ENCODE measurements at regions not wholly inside any gene's neighbourhood (a gene's known extent, or its start where the extent isn't known, plus 50 kb on each side); places are given as distances from the start of the nearest gene placed in this dataset.

DNA sequence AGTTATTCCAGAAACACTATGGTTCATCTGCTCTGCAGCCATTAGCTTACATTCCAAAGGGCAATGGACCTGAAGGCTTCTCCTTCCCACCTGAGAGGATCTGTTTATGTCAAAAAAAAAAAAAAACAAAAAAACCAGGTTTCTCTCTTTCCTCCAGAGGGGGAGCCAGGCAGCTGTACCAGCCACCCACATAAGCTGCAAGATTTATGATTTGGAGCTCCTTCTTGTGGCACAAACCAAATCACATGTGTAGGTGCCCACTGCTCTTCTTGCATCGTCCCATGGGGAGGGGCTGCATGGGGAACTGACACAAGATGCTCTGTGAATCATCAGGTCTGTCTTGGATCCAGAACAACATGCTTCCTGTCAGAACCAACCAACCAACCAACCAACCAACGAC lies 231.6 kb upstream of the IGFBP3 start:
- Histone ChIP-seq H3K4me1 (no peaks in the 10 kb centered on the region), H3K27me3 (no peaks in the 10 kb centered on the region), H3K4me3 (replicated peaks in 1 of 3) (no peak overlapping the region), H3K27ac (no peak overlapping the region), H3K36me3 (no peaks in the 10 kb centered on the region), H3K9me3 (no peaks in the 10 kb centered on the region)
- intact Hi-C loops (cut with DNase I), result no loop called here
- TF ChIP-seq, protein P1, sequence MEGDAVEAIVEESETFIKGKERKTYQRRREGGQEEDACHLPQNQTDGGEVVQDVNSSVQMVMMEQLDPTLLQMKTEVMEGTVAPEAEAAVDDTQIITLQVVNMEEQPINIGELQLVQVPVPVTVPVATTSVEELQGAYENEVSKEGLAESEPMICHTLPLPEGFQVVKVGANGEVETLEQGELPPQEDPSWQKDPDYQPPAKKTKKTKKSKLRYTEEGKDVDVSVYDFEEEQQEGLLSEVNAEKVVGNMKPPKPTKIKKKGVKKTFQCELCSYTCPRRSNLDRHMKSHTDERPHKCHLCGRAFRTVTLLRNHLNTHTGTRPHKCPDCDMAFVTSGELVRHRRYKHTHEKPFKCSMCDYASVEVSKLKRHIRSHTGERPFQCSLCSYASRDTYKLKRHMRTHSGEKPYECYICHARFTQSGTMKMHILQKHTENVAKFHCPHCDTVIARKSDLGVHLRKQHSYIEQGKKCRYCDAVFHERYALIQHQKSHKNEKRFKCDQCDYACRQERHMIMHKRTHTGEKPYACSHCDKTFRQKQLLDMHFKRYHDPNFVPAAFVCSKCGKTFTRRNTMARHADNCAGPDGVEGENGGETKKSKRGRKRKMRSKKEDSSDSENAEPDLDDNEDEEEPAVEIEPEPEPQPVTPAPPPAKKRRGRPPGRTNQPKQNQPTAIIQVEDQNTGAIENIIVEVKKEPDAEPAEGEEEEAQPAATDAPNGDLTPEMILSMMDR (IDR thresholded peaks at IDR 0.05), result no peak
- no peak for TF ChIP-seq POLR2A (IDR thresholded peaks at IDR 0.05)
- no peak for DNase-seq
- WGBS, 2 donors, result 77 to 90% methylated on average over 2 of the region's 2 CpGs

DNA sequence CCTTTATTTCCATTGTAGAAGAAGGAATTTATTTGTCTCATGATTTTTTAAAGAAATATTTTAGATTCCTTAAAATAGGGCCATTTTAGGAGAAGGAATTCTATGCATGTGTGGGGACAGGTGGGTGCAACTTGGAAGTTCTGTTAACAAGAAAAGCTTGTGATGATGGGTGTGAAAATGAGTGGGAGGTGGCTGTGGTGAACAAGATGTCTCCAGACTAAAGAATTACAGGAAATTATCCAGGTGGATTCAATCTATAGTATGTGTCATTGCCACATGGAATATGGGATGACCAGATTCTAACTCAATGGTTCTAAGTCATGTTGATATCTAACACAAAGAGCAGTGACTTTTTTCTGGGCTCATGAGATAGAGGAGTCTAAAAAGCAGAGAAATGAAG lies 229.6 kb upstream of the IGFBP3 start:
- Histone ChIP-seq H3K27me3 (no peaks in the 10 kb centered on the region), H3K27ac (no peak overlapping the region), H3K4me1 (peaks cover 8 to 12% of the 10 kb centered on the region in 2 donors), H3K36me3 (no peaks in the 10 kb centered on the region), H3K9me3 (no peaks in the 10 kb centered on the region), H3K4me3 (replicated peaks in 1 of 3) (no peak overlapping the region)
- no peak for DNase-seq
- intact Hi-C loops (cut with DNase I), result no loop called here
- TF ChIP-seq POLR2A (IDR thresholded peaks at IDR 0.05), result no peak
- TF ChIP-seq, protein P1 (IDR thresholded peaks at IDR 0.05), result no peak

DNA sequence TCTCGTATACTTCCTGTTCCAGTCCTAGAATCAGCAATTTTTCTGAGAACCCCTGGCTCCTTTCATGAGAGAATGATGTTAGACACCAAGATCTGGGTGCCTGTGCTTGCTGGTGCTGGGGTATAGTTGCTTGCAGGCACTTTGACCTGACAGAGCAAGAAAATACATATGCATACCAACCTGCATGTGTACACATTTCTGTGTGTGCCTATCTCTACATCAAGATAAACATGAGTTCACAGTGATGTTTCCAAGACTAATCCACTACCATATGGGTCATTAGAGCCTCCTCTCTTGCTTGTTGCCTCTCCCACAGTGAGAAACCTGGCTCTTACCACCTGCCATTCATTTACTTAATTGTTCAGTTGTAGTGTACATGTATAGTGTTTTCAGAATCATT lies 229.1 kb upstream of the IGFBP3 start:
- DNase-seq, result no peak
- no peaks in the 10 kb centered on the region for H3K9me3 ChIP-seq
- intact Hi-C loops (cut with DNase I), result no loop called here
- TF ChIP-seq, protein P1 (IDR thresholded peaks at IDR 0.05), result no peak
- no peak for TF ChIP-seq POLR2A (IDR thresholded peaks at IDR 0.05)
- WGBS, 2 donors, result 74 to 81% methylated on average over 1 of the region's 1 CpG
- H3K4me3 ChIP-seq (replicated peaks in 1 of 3), result no peak overlapping the region
- no peak overlapping the region for H3K27ac ChIP-seq
- no peaks in the 10 kb centered on the region for H3K36me3 ChIP-seq
- H3K27me3 ChIP-seq, result no peaks in the 10 kb centered on the region
- peaks cover 9 to 14% of the 10 kb centered on the region in 2 donors for H3K4me1 ChIP-seq

DNA sequence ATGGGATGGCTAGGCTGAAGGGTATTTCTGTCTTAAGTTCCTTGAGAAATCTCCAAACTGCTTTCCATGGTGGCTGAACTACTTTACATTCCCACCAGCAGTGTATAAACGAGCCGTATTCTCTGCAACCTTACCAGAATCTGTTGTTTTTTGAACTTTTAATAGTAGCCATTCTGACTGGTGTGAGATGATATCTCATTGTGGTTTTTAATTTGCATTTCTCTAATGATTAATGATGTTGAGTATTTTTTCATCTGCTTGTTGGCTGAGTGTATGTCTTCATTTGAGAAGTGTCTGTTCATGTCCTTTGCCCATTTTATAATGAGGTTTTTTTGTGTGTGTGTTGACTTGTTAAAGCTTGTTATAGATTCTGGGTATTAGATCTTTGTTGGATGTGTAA lies 226.8 kb upstream of the IGFBP3 start:
- intact Hi-C loops (cut with DNase I), result no loop called here
- 95 to 100% methylated on average over 2 of the region's 2 CpGs for WGBS, 2 donors
- Histone ChIP-seq H3K4me3 (replicated peaks in 1 of 3) (no peak overlapping the region), H3K4me1 (peaks cover 14 to 22% of the 10 kb centered on the region in 2 donors), H3K36me3 (no peaks in the 10 kb centered on the region), H3K9me3 (no peaks in the 10 kb centered on the region), H3K27ac (no peak overlapping the region), H3K27me3 (no peaks in the 10 kb centered on the region)
- TF ChIP-seq POLR2A (IDR thresholded peaks at IDR 0.05), result no peak
- TF ChIP-seq, protein P1 (IDR thresholded peaks at IDR 0.05), result no peak
- DNase-seq, result no peak

DNA sequence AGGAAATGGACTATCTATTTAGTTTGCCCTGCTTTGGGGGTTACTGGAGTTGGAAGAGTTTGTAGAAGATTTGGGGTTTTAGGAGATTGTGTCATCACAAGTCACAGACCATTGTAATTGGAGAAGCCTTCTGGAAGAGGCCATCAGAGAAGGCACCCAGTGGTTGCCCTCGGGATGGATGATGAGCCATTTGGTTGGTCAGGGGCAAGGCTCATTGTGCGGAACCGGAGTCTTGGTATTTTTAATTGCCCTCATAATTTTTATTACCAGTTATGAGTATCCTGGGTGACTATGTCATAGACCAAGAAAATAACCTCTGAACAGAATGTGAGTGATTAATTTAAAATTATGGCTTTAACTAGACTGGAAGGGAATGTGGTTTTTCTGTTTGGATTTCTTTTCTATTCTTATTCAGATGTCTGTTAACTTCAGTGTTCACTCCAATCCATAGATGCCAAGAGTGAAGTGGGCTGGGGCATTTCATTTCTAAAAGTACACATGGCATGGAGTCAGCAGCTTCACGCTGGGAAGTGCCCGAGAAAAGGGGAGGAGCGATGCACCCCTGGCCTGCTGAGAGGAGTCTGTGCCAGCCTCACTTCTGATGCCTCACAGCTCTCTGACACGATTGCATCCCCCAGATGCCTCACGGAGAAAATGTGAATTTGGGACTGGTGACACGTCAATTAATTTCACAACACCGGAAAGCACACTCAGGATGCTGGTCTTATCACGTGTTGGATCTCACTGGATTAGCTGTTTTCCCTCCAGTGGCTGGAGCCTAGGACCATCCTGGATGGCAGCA lies 225.6 kb upstream of the IGFBP3 start:
- peak; percentile 65 to 84 for DNase-seq
- no peak overlapping the region for H3K4me3 ChIP-seq (replicated peaks in 1 of 3)
- WGBS, 2 donors, result 61 to 71% methylated on average over 11 of the region's 11 CpGs
- H3K9me3 ChIP-seq, result no peaks in the 10 kb centered on the region
- intact Hi-C loops (cut with DNase I), result no loop called here
- H3K27ac ChIP-seq, result peak overlapping the region; percentile 42 to 71 (median 64)
- H3K36me3 ChIP-seq, result no peaks in the 10 kb centered on the region
- H3K27me3 ChIP-seq, result no peaks in the 10 kb centered on the region
- TF ChIP-seq POLR2A (IDR thresholded peaks at IDR 0.05), result no peak
- TF ChIP-seq, protein P1 (IDR thresholded peaks at IDR 0.05), result no peak
- peaks cover 14 to 22% of the 10 kb centered on the region in 2 donors for H3K4me1 ChIP-seq

Data from thyroid gland (tissue), 4 donors.